Right lobe of liver (tissue), 6 donors: ENCODE measurements at regions not wholly inside any gene's neighbourhood (a gene's known extent, or its start where the extent isn't known, plus 50 kb on each side); places are given as distances from the start of the nearest gene placed in this dataset.

ENCODE experiments used
- ATAC-seq, 4 donors: fragments of 200-7000 bp; cut with Tn5 transposase; one replicate each; pipeline ENCODE4 v1.9.1; 2020; ENCODE audit warnings: mild to moderate bottlenecking in 4 of 4, moderate library complexity in 4 of 4
- DNase-seq, 3 donors: peaks; one replicate each; pipeline ENCODE4 v3.0.0-alpha.2; 2020
- H3K27ac ChIP-seq, 3 donors: fragments of 200-600 bp; one replicate each; pipeline ENCODE4 v1.8.0; 2022
- H3K27me3 ChIP-seq, 2 donors: fragments of 200-600 bp; one replicate each; pipeline ENCODE4 v1.8.0; 2022
- H3K36me3 ChIP-seq, 4 donors: fragments of 200-600 bp; sonication (generic) in 1 of 4; one replicate each; pipeline versions ENCODE4 v1.5.1 to v1.8.0; 2017 to 2022; ENCODE audit warnings: control low read depth in 1 of 4
- H3K4me1 ChIP-seq, 4 donors: fragments of 200-600 bp; sonication (generic) in 1 of 4; one replicate each; pipeline versions ENCODE4 v1.5.1 to v1.8.0; 2017 to 2022; ENCODE audit warnings: control low read depth in 1 of 4
- H3K4me3 ChIP-seq, 3 donors: fragments of 200-600 bp; one replicate each; pipeline ENCODE4 v1.8.0; 2022
- H3K9me3 ChIP-seq, 4 donors: fragments of 200-600 bp; sonication (generic) in 1 of 4; one replicate each; pipeline versions ENCODE4 v1.5.1 to v1.8.0; 2017 to 2022; ENCODE audit warnings: control low read depth in 1 of 4
- CTCF ChIP-seq, 4 donors: fragments of 200-600 bp in 3 of 4; fragments of 450-650 bp in 1 of 4; IDR thresholded peaks; one replicate each; pipeline versions ENCODE4 v1.5.1 to v1.8.0; 2016 to 2022; ENCODE audit warnings: antibody characterized with exemption in 4 of 4, mild to moderate bottlenecking in 2 of 4
- POLR2A ChIP-seq: fragments of 450-650 bp; IDR thresholded peaks from one replicate; pipeline ENCODE4 v1.6.1; 2017; ENCODE audit warnings: antibody characterized with exemption, mild to moderate bottlenecking
- WGBS: methylation state at CpG from one replicate; pipeline ENCODE4 v1.1.6; 2018; ENCODE audit warnings: low coverage, low lambda C conversion rate; ENCODE audit not compliant: insufficient coverage; ENCODE audit errors: missing lambda C conversion rate; 5-methylcytosine and 5-hydroxymethylcytosine counted together
- intact Hi-C, 2 donors: fragments of 100-400 bp; cut with DNase I; formaldehyde crosslinking; loops; one replicate each; pipeline versions ENCODE4 v1.11.2 to v1.14.1; 2022
- donor health status: DM: no; HTN: yes; CAD: no.
- donor health status: DM: no; HTN: no; CAD: no.
- donor health status: DM: no; HTN: no; CAD: no.
- donor health status: DM: no; HTN: yes; CAD: no.
- donor health status: DM: no; HTN: yes; CAD: no.

GRCh38 chr7:118971706-118972105 lies 747.2 kb downstream of the ANKRD7 start:
- Histone ChIP-seq H3K9me3 (no peaks in the 10 kb centered on the region), H3K4me1 (no peaks in the 10 kb centered on the region), H3K36me3 (no peaks in the 10 kb centered on the region), H3K4me3 (no peak overlapping the region), H3K27ac (no peak overlapping the region), H3K27me3 (no peaks in the 10 kb centered on the region)
- ATAC-seq, result no peak
- intact Hi-C loops, result no loop called here
- DNase-seq, result no peak
- WGBS, result 84% methylated on average over 1 of the region's 1 CpG
- TF ChIP-seq POLR2A, result no peak
- no peak for TF ChIP-seq CTCF (IDR thresholded peaks at IDR 0.05)

- Histone ChIP-seq H3K9me3 (no peaks in the 10 kb centered on the region), H3K36me3 (no peaks in the 10 kb centered on the region), H3K4me3 (no peak overlapping the region), H3K27ac (no peak overlapping the region), H3K27me3 (no peaks in the 10 kb centered on the region), H3K4me1 (no peaks in the 10 kb centered on the region)
- DNase-seq, result no peak
- no peak for ATAC-seq
- 80% methylated on average over 1 of the region's 1 CpG for WGBS
- intact Hi-C loops, result no loop called here
- TF ChIP-seq CTCF (IDR thresholded peaks at IDR 0.05) (no peak), POLR2A (no peak)
Observed at GRCh38 chr7:118974836-118975235, 750.3 kb downstream of the ANKRD7 start.

- intact Hi-C loops, result no loop called here
- Histone ChIP-seq H3K4me1 (no peaks in the 10 kb centered on the region), H3K9me3 (no peaks in the 10 kb centered on the region), H3K27me3 (no peaks in the 10 kb centered on the region), H3K27ac (no peak overlapping the region), H3K36me3 (no peaks in the 10 kb centered on the region), H3K4me3 (no peak overlapping the region)
- 18% methylated on average over 1 of the region's 1 CpG for WGBS
- ATAC-seq, result no peak
- no peak for DNase-seq
- TF ChIP-seq CTCF (IDR thresholded peaks at IDR 0.05), result no peak
- no peak for TF ChIP-seq POLR2A
Observed at GRCh38 chr7:118995350-118995749, 770.8 kb downstream of the ANKRD7 start.

GRCh38 chr7:119007236-119007635 lies 782.7 kb downstream of the ANKRD7 start:
- no peak for ATAC-seq
- no peaks in the 10 kb centered on the region for H3K27me3 ChIP-seq
- intact Hi-C loops, result no loop called here
- no peaks in the 10 kb centered on the region for H3K4me1 ChIP-seq
- no peak overlapping the region for H3K27ac ChIP-seq
- TF ChIP-seq CTCF (IDR thresholded peaks at IDR 0.05), result no peak
- no peak for TF ChIP-seq POLR2A
- no peak overlapping the region for H3K4me3 ChIP-seq
- no peaks in the 10 kb centered on the region for H3K36me3 ChIP-seq
- H3K9me3 ChIP-seq, result no peaks in the 10 kb centered on the region
- no peak for DNase-seq

- no peak for DNase-seq
- H3K27ac ChIP-seq, result no peak overlapping the region
- no peak overlapping the region for H3K4me3 ChIP-seq
- WGBS, result no CpG with 5 or more reads among the region's 1 CpG
- no peaks in the 10 kb centered on the region for H3K4me1 ChIP-seq
- TF ChIP-seq POLR2A (no peak), CTCF (IDR thresholded peaks at IDR 0.05) (no peak)
- no peaks in the 10 kb centered on the region for H3K27me3 ChIP-seq
- H3K9me3 ChIP-seq, result no peaks in the 10 kb centered on the region
- H3K36me3 ChIP-seq, result no peaks in the 10 kb centered on the region
- ATAC-seq, result peak in 3 of 4 donors; percentile 55 to 81 (median 68)
- intact Hi-C loops, result no loop called here
Observed at GRCh38 chr7:119010635-119011034, 786.1 kb downstream of the ANKRD7 start.
